ENCODE measurements at regions not wholly inside any gene's neighbourhood (a gene's known extent, or its start where the extent isn't known, plus 50 kb on each side); places are given as distances from the start of the nearest gene placed in this dataset.
"Not testable (repeated sequence)": the region's sequence is repeated elsewhere in the genome, so short reads cannot be mapped to it uniquely, and the experiment has no call there.

- H3K4me3 ChIP-seq (replicated peaks; ENCODE audit: low read depth, low read length), result no peak overlapping the region
- TF ChIP-seq, protein P1, sequence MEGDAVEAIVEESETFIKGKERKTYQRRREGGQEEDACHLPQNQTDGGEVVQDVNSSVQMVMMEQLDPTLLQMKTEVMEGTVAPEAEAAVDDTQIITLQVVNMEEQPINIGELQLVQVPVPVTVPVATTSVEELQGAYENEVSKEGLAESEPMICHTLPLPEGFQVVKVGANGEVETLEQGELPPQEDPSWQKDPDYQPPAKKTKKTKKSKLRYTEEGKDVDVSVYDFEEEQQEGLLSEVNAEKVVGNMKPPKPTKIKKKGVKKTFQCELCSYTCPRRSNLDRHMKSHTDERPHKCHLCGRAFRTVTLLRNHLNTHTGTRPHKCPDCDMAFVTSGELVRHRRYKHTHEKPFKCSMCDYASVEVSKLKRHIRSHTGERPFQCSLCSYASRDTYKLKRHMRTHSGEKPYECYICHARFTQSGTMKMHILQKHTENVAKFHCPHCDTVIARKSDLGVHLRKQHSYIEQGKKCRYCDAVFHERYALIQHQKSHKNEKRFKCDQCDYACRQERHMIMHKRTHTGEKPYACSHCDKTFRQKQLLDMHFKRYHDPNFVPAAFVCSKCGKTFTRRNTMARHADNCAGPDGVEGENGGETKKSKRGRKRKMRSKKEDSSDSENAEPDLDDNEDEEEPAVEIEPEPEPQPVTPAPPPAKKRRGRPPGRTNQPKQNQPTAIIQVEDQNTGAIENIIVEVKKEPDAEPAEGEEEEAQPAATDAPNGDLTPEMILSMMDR (IDR thresholded peaks at IDR 0.05; ENCODE audit: low read depth, low read length, missing control alignments), result no peak
Measured at GRCh38 chr10:78462176-78462575, 428.5 kb downstream of the RPS24 start.

GRCh38 chr10:78462726-78463228 lies 429.1 kb downstream of the RPS24 start:
- no peak overlapping the region for H3K4me3 ChIP-seq (replicated peaks; ENCODE audit: low read depth, low read length)
- TF ChIP-seq, protein P1 (IDR thresholded peaks at IDR 0.05; ENCODE audit: low read depth, low read length, missing control alignments), result no peak
- DNase-seq (ENCODE audit: extremely low read depth, low read depth), result no peak

More at GRCh38 chr10:78462176-78462575, 428.5 kb downstream of the RPS24 start:
- DNase-seq (ENCODE audit: extremely low read depth, low read depth), result no peak

DNA sequence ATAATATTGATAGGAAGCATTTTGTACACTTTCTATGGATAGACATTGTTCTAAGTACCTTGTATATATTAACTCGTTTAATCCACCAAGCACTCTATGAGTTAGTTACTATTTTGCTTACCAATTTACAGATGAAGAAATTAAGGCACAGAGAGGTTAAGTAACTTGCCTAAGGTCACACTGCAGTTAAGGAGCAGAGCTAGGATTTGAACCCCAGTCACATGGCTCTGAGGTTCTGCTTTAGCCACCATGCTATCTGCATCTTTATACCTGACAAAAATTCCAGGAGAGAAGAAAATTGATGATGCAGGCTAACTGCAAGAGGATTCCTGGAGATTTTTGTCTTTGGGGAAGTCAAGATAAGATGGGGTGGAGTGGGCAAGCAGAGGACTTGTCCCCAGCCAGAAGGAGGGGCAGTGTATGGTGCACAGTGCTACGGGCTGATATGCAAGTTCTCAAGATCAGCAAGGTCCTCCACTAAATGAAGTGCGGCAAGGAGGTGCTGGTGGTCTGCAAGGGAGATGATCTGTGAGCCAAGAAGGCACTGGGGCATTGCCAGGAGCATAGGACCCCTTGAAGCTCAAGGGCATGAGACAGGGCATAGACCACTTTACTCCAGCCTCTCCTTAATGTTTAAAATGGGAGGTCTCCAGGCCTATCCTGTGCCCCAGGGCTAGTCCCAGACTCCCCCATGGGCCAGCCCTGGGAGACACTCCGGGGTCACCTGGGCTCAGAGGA lies 430.6 kb downstream of the RPS24 start:
- TF ChIP-seq, protein P1 (IDR thresholded peaks at IDR 0.05; ENCODE audit: low read depth, low read length, missing control alignments), result no peak
- H3K4me3 ChIP-seq (replicated peaks; ENCODE audit: low read depth, low read length), result no peak overlapping the region
- no peak for DNase-seq (ENCODE audit: extremely low read depth, low read depth)

DNA sequence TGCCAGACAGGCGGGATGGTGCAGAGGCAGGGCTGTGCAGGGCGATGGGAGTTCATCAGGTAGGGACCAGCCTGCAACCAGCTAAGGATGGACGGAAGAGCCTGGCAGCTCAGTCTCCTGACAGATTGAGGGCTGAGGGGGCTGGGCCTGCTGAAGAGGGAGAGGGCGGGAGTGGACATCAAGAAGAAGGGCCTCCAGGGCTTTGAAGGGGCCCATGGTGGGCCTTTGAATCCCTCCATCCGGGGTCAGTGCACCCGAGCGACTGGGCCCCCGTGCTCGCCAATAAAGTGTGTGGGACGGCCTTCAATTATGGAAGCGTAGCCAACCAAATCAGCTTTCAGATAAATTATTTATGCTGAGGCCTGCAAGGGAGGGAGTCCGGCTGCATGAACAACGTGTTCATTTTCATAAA lies 431.2 kb downstream of the RPS24 start:
- no peak for DNase-seq (ENCODE audit: extremely low read depth, low read depth)
- TF ChIP-seq, protein P1 (IDR thresholded peaks at IDR 0.05; ENCODE audit: low read depth, low read length, missing control alignments), result no peak
- H3K4me3 ChIP-seq (replicated peaks; ENCODE audit: low read depth, low read length), result no peak overlapping the region

- no peak overlapping the region for H3K4me3 ChIP-seq (replicated peaks; ENCODE audit: low read depth, low read length)
- TF ChIP-seq, protein P1 (IDR thresholded peaks at IDR 0.05; ENCODE audit: low read depth, low read length, missing control alignments), result no peak
- no peak for DNase-seq (ENCODE audit: extremely low read depth, low read depth)
Measured at GRCh38 chr10:78465431-78465830, 431.8 kb downstream of the RPS24 start.

- no peak overlapping the region for H3K4me3 ChIP-seq (replicated peaks; ENCODE audit: low read depth, low read length)
- TF ChIP-seq, protein P1 (IDR thresholded peaks at IDR 0.05; ENCODE audit: low read depth, low read length, missing control alignments), result no peak
- DNase-seq (ENCODE audit: extremely low read depth, low read depth), result no peak
Measured at GRCh38 chr10:78467496-78468106, 433.9 kb downstream of the RPS24 start.

GRCh38 chr10:78468731-78469130 lies 435.1 kb downstream of the RPS24 start:
- H3K4me3 ChIP-seq (replicated peaks; ENCODE audit: low read depth, low read length); DNase-seq (ENCODE audit: extremely low read depth, low read depth): not testable (repeated sequence)
